B cell (primary cell): ENCODE measurements at regions not wholly inside any gene's neighbourhood (a gene's known extent, or its start where the extent isn't known, plus 50 kb on each side); places are given as distances from the start of the nearest gene placed in this dataset.

Source experiments
- ATAC-seq: fragments of 200-7000 bp; cut with Tn5 transposase; one replicate; pipeline ENCODE4 v1.10.0; 2021; ENCODE audit warnings: low read depth, mild to moderate bottlenecking, moderate number of reproducible peaks, moderate library complexity
- CTCF ChIA-PET: fragments of 350-600 bp; sonication (Branson Sonifier 250); formaldehyde crosslinking; loops from one replicate; lab custom pipeline; 2021; ENCODE audit warnings: antibody characterized with exemption, inconsistent platforms; lab: Charles Lee
- POLR2A ChIA-PET: fragments of 350-600 bp; sonication (Branson Sonifier 250); formaldehyde crosslinking; loops from one replicate; lab custom pipeline; 2021; ENCODE audit warnings: antibody characterized with exemption; lab: Charles Lee
- DNase-seq: peaks from one replicate; pipeline ENCODE4 v3.0.0; 2013
- H2AFZ ChIP-seq: 2 replicates; pipeline ENCODE4 v1.6.1; 2012; ENCODE audit warnings: mild to moderate bottlenecking, low read depth, low read length; ENCODE audit not compliant: insufficient read depth, poor library complexity, severe bottlenecking
- H3K27ac ChIP-seq, 2 donors: 1 replicate in 1 of 2; 2 replicates in 1 of 2; pipeline ENCODE4 v1.5.1; 2012 to 2013; ENCODE audit warnings: low read length in 2 of 2, mild to moderate bottlenecking in 2 of 2, moderate library complexity in 1 of 2
- H3K27me3 ChIP-seq, 4 experiments: fragments of 200-600 bp in 1 of 4; sonication (generic) in 1 of 4; replicated peaks in 1 of 4; 1 replicate in 2 of 4; 2 replicates in 2 of 4; pipeline versions ENCODE4 v1.6.1 to v1.7.0; 2013 to 2016; ENCODE audit warnings: low read length in 3 of 4, mild to moderate bottlenecking in 2 of 4, mixed read lengths in 1 of 4, moderate library complexity in 1 of 4; ENCODE audit not compliant: insufficient read depth in 4 of 4, control insufficient read depth in 3 of 4; ENCODE audit errors: control extremely low read depth in 1 of 4
- H3K36me3 ChIP-seq, 2 experiments: replicated peaks in 1 of 2; 1 replicate in 1 of 2; 2 replicates in 1 of 2; pipeline versions ENCODE4 v1.6.1 to v1.7.1; 2013; ENCODE audit warnings: low read length in 1 of 2; ENCODE audit not compliant: insufficient read depth in 2 of 2, control insufficient read depth in 1 of 2; ENCODE audit errors: control extremely low read depth in 1 of 2, extremely low read depth in 1 of 2
- H3K4me1 ChIP-seq, 2 donors: fragments of 200-600 bp in 1 of 2; sonication (generic) in 1 of 2; 1 replicate in 1 of 2; 2 replicates in 1 of 2; pipeline versions ENCODE4 v1.5.1 to v1.6.1; 2013 to 2017; ENCODE audit warnings: low read length in 2 of 2; ENCODE audit not compliant: control insufficient read depth in 2 of 2, insufficient read depth in 2 of 2
- H3K4me2 ChIP-seq: replicated peaks from 2 replicates; pipeline ENCODE3; 2012; ENCODE audit warnings: mild to moderate bottlenecking, low read depth, low read length; ENCODE audit not compliant: poor library complexity, severe bottlenecking
- H3K4me3 ChIP-seq, 5 experiments: fragments of 200-600 bp in 1 of 5; sonication (generic) in 1 of 5; 1 replicate in 3 of 5; 2 replicates in 2 of 5; pipeline versions ENCODE4 v1.5.1 to v1.7.0; 2011 to 2016; ENCODE audit warnings: low read length in 4 of 5, mild to moderate bottlenecking in 4 of 5, low read depth in 2 of 5, control low read depth in 1 of 5, moderate library complexity in 1 of 5; ENCODE audit not compliant: insufficient read depth in 1 of 5; ENCODE audit errors: control extremely low read depth in 1 of 5, extremely low read depth in 1 of 5
- H3K79me2 ChIP-seq: fragments of 200-600 bp; sonication (generic); one replicate; pipeline ENCODE4 v1.6.0; 2016; ENCODE audit warnings: low read length; ENCODE audit not compliant: control insufficient read depth, insufficient read depth
- H3K9ac ChIP-seq: fragments of 200-600 bp; sonication (generic); 2 replicates; pipeline ENCODE4 v1.6.1; 2017; ENCODE audit warnings: mild to moderate bottlenecking, low read length, moderate library complexity
- H3K9me3 ChIP-seq, 3 donors: one replicate each; pipeline versions ENCODE4 v1.6.1 to v1.7.1; 2013; ENCODE audit warnings: low read length in 2 of 3; ENCODE audit not compliant: control insufficient read depth in 2 of 3, insufficient read depth in 1 of 3; ENCODE audit errors: control extremely low read depth in 1 of 3
- H4K20me1 ChIP-seq: 2 replicates; pipeline ENCODE4 v1.6.0; 2012; ENCODE audit warnings: mild to moderate bottlenecking, low read length; ENCODE audit not compliant: insufficient read depth, control insufficient read depth, poor library complexity, severe bottlenecking
- H3K27ac Mint-ChIP-seq: one replicate; pipeline ENCODE4 v1.8.0; 2021; ENCODE audit warnings: mixed read lengths
- H3K27me3 Mint-ChIP-seq: one replicate; pipeline ENCODE4 v1.8.0; 2021; ENCODE audit warnings: mixed read lengths
- H3K4me1 Mint-ChIP-seq: one replicate; pipeline ENCODE4 v1.8.0; 2021; ENCODE audit warnings: mixed read lengths
- H3K4me3 Mint-ChIP-seq: one replicate; pipeline ENCODE4 v1.8.0; 2021; ENCODE audit warnings: mixed read lengths
- H3K9me3 Mint-ChIP-seq: one replicate; pipeline ENCODE4 v1.8.0; 2022; ENCODE audit warnings: mixed read lengths; ENCODE audit not compliant: insufficient read depth
- EZH2 ChIP-seq: IDR thresholded peaks from 2 replicates; pipeline ENCODE4 v1.6.1; 2012; ENCODE audit warnings: borderline replicate concordance, low read depth, mild to moderate bottlenecking, moderate library complexity, low read length; ENCODE audit not compliant: insufficient read depth, poor library complexity, severe bottlenecking
- WGBS: methylation state at CpG from one replicate; pipeline ENCODE4 v1.1.5; 2013; ENCODE audit warnings: missing lambda C conversion rate; ENCODE audit not compliant: insufficient coverage; 5-methylcytosine and 5-hydroxymethylcytosine counted together
- intact Hi-C: fragments of 100-400 bp; cut with micrococcal nuclease; formaldehyde crosslinking; loops from one replicate; pipeline ENCODE4 v1.10.0; 2022
- TF ChIP-seq, protein P1 (sequence below): fragments of 200-600 bp; IDR thresholded peaks from one replicate; pipeline ENCODE4 v1.8.0; 2022; ENCODE audit warnings: antibody characterized with exemption, mild to moderate bottlenecking

DNA sequence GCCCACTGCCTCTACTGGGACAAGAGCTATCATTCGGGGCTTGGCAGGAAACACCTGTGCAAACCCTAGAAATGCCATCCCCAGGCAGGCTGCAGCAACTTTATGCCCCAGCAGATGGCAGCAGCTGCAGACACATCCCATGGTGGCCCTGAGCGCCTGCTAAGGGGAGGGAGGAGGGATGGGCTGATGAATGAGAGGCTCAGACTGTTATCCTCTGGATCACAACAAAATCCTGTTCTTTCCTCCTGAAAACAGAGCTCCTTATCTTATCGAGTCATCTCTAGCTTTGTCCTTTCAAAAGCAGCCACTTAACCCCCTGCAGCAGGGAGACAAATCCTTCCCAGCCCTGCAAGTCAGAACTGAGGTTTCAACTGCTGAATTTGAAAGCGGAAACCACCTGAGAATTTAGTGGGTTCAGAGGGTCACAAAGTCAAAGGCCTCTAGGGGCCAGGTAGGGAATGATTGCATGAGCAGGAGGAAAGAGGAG lies 90.6 kb upstream of the PROK2 start:
- Histone ChIP-seq H3K9me3 (no peaks in the 10 kb centered on the region), H3K79me2 (no peaks in the 10 kb centered on the region), H2AFZ (no peak overlapping the region), H3K27me3 (peaks cover 0 to 30% (median 20%) of the 10 kb centered on the region in 4 experiments), H3K36me3 (no peaks in the 10 kb centered on the region), H4K20me1 (no peaks in the 10 kb centered on the region), H3K4me3 (no peak overlapping the region), H3K9ac (no peak overlapping the region), H3K4me2 (no peak overlapping the region), H3K4me1 (peaks cover 5 to 10% of the 10 kb centered on the region in 2 donors), H3K27ac (no peak overlapping the region)
- ChIA-PET POLR2A (no interaction called here), CTCF (interaction anchor here (0.7 to 12.6 kb wide), 48 partner anchors 11 to 1183 kb away, joined by 3 to 208 read pairs (median 4); partner anchors contain the start of gene SHQ1)
- peak; percentile 99 for ATAC-seq
- 31% methylated on average over 3 of the region's 4 CpGs for WGBS
- DNase-seq, result peak; percentile 88
- TF ChIP-seq, protein P1, sequence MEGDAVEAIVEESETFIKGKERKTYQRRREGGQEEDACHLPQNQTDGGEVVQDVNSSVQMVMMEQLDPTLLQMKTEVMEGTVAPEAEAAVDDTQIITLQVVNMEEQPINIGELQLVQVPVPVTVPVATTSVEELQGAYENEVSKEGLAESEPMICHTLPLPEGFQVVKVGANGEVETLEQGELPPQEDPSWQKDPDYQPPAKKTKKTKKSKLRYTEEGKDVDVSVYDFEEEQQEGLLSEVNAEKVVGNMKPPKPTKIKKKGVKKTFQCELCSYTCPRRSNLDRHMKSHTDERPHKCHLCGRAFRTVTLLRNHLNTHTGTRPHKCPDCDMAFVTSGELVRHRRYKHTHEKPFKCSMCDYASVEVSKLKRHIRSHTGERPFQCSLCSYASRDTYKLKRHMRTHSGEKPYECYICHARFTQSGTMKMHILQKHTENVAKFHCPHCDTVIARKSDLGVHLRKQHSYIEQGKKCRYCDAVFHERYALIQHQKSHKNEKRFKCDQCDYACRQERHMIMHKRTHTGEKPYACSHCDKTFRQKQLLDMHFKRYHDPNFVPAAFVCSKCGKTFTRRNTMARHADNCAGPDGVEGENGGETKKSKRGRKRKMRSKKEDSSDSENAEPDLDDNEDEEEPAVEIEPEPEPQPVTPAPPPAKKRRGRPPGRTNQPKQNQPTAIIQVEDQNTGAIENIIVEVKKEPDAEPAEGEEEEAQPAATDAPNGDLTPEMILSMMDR, result peak; percentile 88
- no peak for TF ChIP-seq EZH2
- Mint-ChIP-seq H3K27ac (no peak overlapping the region), H3K27me3 (peaks cover 42% of the 10 kb centered on the region), H3K4me3 (no peak overlapping the region), H3K4me1 (peaks cover 17% of the 10 kb centered on the region), H3K9me3 (no peaks in the 10 kb centered on the region)
- intact Hi-C loops, result loop anchor here (1.0 to 10.0 kb wide), 6 partner anchors 164 to 1211 kb away; partner anchors contain the start of gene RYBP

DNA sequence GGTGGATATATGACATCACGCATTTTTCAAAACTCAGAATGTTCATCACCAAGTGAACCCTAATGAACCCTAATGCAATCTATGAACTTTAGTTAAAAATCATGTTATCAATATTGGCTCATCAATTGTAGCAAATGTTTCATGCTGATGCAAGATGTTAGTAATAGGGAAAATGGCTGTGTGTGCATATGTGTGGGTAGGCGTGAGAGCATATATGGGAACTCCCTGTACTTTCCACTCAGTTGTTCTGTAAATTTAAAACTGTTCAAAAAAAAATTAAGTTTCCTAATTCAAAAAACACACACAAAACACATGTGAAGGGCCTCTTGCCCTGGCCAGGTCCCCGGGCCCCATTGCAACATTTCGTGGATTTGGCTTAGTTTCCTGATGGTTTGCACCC lies 89.7 kb upstream of the PROK2 start:
- Mint-ChIP-seq H3K27ac (no peak overlapping the region), H3K4me3 (no peak overlapping the region), H3K9me3 (no peaks in the 10 kb centered on the region), H3K27me3 (peaks cover 38% of the 10 kb centered on the region), H3K4me1 (peaks cover 17% of the 10 kb centered on the region)
- ChIA-PET POLR2A (no interaction called here), CTCF (interaction anchor here (0.7 to 12.6 kb wide), 36 partner anchors 12 to 1184 kb away, joined by 3 to 208 read pairs (median 4); partner anchors contain the start of gene SHQ1)
- Histone ChIP-seq H3K4me3 (no peak overlapping the region), H3K9me3 (no peaks in the 10 kb centered on the region), H3K27ac (no peak overlapping the region), H3K27me3 (peaks cover 0 to 30% (median 18%) of the 10 kb centered on the region in 4 experiments), H3K79me2 (no peaks in the 10 kb centered on the region), H3K4me1 (peaks cover 5 to 10% of the 10 kb centered on the region in 2 donors), H3K36me3 (no peaks in the 10 kb centered on the region), H3K4me2 (no peak overlapping the region), H4K20me1 (no peaks in the 10 kb centered on the region), H2AFZ (no peak overlapping the region), H3K9ac (no peak overlapping the region)
- TF ChIP-seq, protein P1, result no peak
- TF ChIP-seq EZH2, result no peak
- intact Hi-C loops, result loop anchor here (1.0 to 10.0 kb wide), 6 partner anchors 163 to 1212 kb away; partner anchors contain the start of gene RYBP
- ATAC-seq (no peak), DNase-seq (no peak)
- WGBS, result 41% methylated on average over 2 of the region's 4 CpGs
